Keratinocyte (primary cell): ENCODE measurements at regions not wholly inside any gene's neighbourhood (a gene's known extent, or its start where the extent isn't known, plus 50 kb on each side); places are given as distances from the start of the nearest gene placed in this dataset.
"Not testable (repeated sequence)": the region's sequence is repeated elsewhere in the genome, so short reads cannot be mapped to it uniquely, and the experiment has no call there.

ENCODE experiments used
- DNase-seq: peaks from one replicate; pipeline ENCODE4 v3.0.0-alpha.2; 2011; ENCODE audit warnings: low read depth, missing footprints, low spot score
- FAIRE-seq: peaks from 2 replicates; lab custom pipeline; 2011; peaks lifted over from hg19 to GRCh38; lab: Jason Lieb, UNC
- H2AFZ ChIP-seq: 2 replicates; pipeline ENCODE4 v1.6.0; 2012; ENCODE audit warnings: low read length, control low read depth, inconsistent platforms; ENCODE audit not compliant: control insufficient read depth
- H3K27ac ChIP-seq: 2 replicates; pipeline ENCODE4 v1.5.1; 2011; ENCODE audit warnings: low read length; ENCODE audit not compliant: control insufficient read depth, insufficient read depth
- H3K27me3 ChIP-seq: 3 replicates; pipeline ENCODE4 v1.6.0; 2011; ENCODE audit warnings: low read length; ENCODE audit not compliant: control insufficient read depth, insufficient read depth; ENCODE audit errors: extremely low read depth
- H3K36me3 ChIP-seq, 2 experiments: 2 replicates in 1 of 2; 3 replicates in 1 of 2; pipeline ENCODE4 v1.5.1; 2011; ENCODE audit warnings: low read length in 2 of 2, mild to moderate bottlenecking in 1 of 2; ENCODE audit not compliant: control insufficient read depth in 2 of 2, insufficient read depth in 2 of 2; ENCODE audit errors: extremely low read depth in 1 of 2
- H3K4me1 ChIP-seq: 3 replicates; pipeline ENCODE4 v1.5.1; 2011; ENCODE audit warnings: low read length; ENCODE audit not compliant: control insufficient read depth, insufficient read depth; ENCODE audit errors: extremely low read depth
- H3K4me2 ChIP-seq: 3 replicates; pipeline ENCODE4 v1.6.0; 2011; ENCODE audit warnings: low read depth, low read length; ENCODE audit not compliant: control insufficient read depth, insufficient read depth; ENCODE audit errors: extremely low read depth
- H3K4me3 ChIP-seq, 3 experiments: fragments of 200-600 bp in 1 of 3; sonication (generic) in 1 of 3; 2 replicates in 2 of 3; 3 replicates in 1 of 3; pipeline ENCODE4 v1.5.1; 2011 to 2016; ENCODE audit warnings: low read length in 3 of 3, mild to moderate bottlenecking in 3 of 3, control low read depth in 2 of 3, inconsistent platforms in 1 of 3, low read depth in 1 of 3, mixed read lengths in 1 of 3, mixed run types in 1 of 3, moderate library complexity in 1 of 3; ENCODE audit not compliant: control insufficient read depth in 2 of 3, insufficient read depth in 2 of 3; ENCODE audit errors: extremely low read depth in 1 of 3
- H3K79me2 ChIP-seq: 2 replicates; pipeline ENCODE4 v1.6.0; 2012; ENCODE audit warnings: low read length; ENCODE audit not compliant: control insufficient read depth, insufficient read depth
- H3K9ac ChIP-seq: 3 replicates; pipeline ENCODE4 v1.6.0; 2011; ENCODE audit warnings: low read length; ENCODE audit not compliant: control insufficient read depth, insufficient read depth; ENCODE audit errors: extremely low read depth
- H3K9me1 ChIP-seq: 3 replicates; pipeline ENCODE4 v1.6.0; 2011; ENCODE audit warnings: low read length; ENCODE audit not compliant: control insufficient read depth, insufficient read depth; ENCODE audit errors: extremely low read depth
- H3K9me3 ChIP-seq: 2 replicates; pipeline ENCODE4 v1.5.1; 2012; ENCODE audit warnings: low read depth, low read length; ENCODE audit not compliant: control insufficient read depth
- H4K20me1 ChIP-seq: 3 replicates; pipeline ENCODE4 v1.6.0; 2011; ENCODE audit warnings: low read length; ENCODE audit not compliant: control insufficient read depth, insufficient read depth; ENCODE audit errors: extremely low read depth
- EZH2 ChIP-seq: IDR thresholded peaks from one replicate; pipeline ENCODE4 v1.6.1; 2012; ENCODE audit warnings: inconsistent platforms, mild to moderate bottlenecking, low read length, moderate library complexity
- dilution Hi-C: fragments of 300-500 bp; cut with MboI; formaldehyde crosslinking; loops from one replicate; pipeline ENCODE4 v1.7.0; 2020; ENCODE audit warnings: low sequenced_read_pairs; ENCODE audit not compliant: extremely low pct_ligation_motif_present
- TF ChIP-seq, protein P1 (sequence below), 3 experiments: IDR thresholded peaks in 1 of 3; conservative IDR thresholded peaks in 1 of 3; optimal IDR thresholded peaks in 1 of 3; 2 replicates in 2 of 3; 3 replicates in 1 of 3; pipeline versions ENCODE3 to v1.5.1; 2011; ENCODE audit warnings: low read length in 3 of 3, mild to moderate bottlenecking in 3 of 3, moderate library complexity in 2 of 3, control low read depth in 1 of 3, inconsistent platforms in 1 of 3; ENCODE audit not compliant: insufficient read depth in 2 of 3; ENCODE audit errors: extremely low read depth in 1 of 3

- Histone ChIP-seq H3K4me2 (no peak overlapping the region), H3K9me1 (no peaks in the 10 kb centered on the region), H3K9me3 (no peaks in the 10 kb centered on the region), H3K9ac (no peak overlapping the region), H2AFZ (no peak overlapping the region), H3K27ac (no peak overlapping the region), H3K79me2 (no peaks in the 10 kb centered on the region), H3K4me3 (no peak overlapping the region), H4K20me1 (no peaks in the 10 kb centered on the region), H3K36me3 (no peaks in the 10 kb centered on the region), H3K27me3 (no peaks in the 10 kb centered on the region), H3K4me1 (peaks cover 3% of the 10 kb centered on the region)
- DNase-seq (no peak), FAIRE-seq (no peak)
- TF ChIP-seq, protein P1, sequence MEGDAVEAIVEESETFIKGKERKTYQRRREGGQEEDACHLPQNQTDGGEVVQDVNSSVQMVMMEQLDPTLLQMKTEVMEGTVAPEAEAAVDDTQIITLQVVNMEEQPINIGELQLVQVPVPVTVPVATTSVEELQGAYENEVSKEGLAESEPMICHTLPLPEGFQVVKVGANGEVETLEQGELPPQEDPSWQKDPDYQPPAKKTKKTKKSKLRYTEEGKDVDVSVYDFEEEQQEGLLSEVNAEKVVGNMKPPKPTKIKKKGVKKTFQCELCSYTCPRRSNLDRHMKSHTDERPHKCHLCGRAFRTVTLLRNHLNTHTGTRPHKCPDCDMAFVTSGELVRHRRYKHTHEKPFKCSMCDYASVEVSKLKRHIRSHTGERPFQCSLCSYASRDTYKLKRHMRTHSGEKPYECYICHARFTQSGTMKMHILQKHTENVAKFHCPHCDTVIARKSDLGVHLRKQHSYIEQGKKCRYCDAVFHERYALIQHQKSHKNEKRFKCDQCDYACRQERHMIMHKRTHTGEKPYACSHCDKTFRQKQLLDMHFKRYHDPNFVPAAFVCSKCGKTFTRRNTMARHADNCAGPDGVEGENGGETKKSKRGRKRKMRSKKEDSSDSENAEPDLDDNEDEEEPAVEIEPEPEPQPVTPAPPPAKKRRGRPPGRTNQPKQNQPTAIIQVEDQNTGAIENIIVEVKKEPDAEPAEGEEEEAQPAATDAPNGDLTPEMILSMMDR (optimal IDR thresholded peaks at IDR 0.05 in 1 of 3, IDR thresholded peaks at IDR 0.05 in 1 of 3, conservative IDR thresholded peaks at IDR 0.05 in 1 of 3; ENCODE audit: extremely low read depth in 1 of 3, insufficient read depth in 2 of 3, low read length in 3 of 3), result no peak
- TF ChIP-seq EZH2, result no peak
- dilution Hi-C loops, result no loop called here
Measured at GRCh38 chr4:15333692-15334633, 93.9 kb upstream of the C1QTNF7 start.

DNA sequence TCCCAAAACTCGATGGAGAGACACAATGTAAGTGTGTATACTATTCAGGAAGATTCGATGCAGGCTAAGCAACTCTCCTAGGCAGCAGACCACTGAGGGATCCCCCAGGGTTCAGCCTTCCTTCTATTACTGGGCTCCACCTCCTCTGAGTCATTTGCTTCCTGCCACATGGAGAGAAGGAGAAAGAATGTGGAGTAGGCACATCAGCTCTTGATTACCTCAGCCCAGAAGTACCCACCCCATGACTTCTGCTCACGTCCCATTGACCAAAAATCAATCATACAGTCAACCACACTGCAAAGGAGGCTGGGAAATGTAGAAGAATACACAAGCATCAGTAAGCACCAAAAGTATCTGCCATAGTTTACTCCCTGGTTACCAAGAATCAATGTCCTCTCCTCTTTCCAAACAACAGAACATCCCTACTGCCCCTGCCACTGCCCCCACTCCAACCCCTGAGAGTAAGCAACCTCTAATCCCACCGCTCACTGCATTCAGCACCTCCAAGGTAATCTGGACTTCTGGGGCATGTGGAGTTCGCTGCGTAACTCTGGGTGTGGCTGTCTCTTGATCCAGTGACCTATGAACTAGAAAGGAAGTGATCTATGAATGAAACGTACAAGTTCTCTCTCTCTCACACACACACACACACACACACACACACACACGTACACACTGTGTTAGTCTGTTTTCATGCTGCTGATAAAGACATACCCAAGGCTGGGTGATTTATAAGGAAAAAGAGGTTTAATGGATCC is 91.2 kb upstream of the C1QTNF7 start:
- H3K36me3 ChIP-seq, result no peaks in the 10 kb centered on the region
- no peak overlapping the region for H2AFZ ChIP-seq
- no peaks in the 10 kb centered on the region for H3K9me3 ChIP-seq
- peaks cover 10% of the 10 kb centered on the region for H3K27me3 ChIP-seq
- peaks cover 3% of the 10 kb centered on the region for H3K4me1 ChIP-seq
- no peak for DNase-seq
- H3K27ac ChIP-seq, result no peak overlapping the region
- dilution Hi-C loops, result no loop called here
- H3K9me1 ChIP-seq, result no peaks in the 10 kb centered on the region
- no peak overlapping the region for H3K9ac ChIP-seq
- no peaks in the 10 kb centered on the region for H3K79me2 ChIP-seq
- no peak for TF ChIP-seq EZH2
- TF ChIP-seq, protein P1 (optimal IDR thresholded peaks at IDR 0.05 in 1 of 3, IDR thresholded peaks at IDR 0.05 in 1 of 3, conservative IDR thresholded peaks at IDR 0.05 in 1 of 3; ENCODE audit: extremely low read depth in 1 of 3, insufficient read depth in 2 of 3, low read length in 3 of 3), result no peak
- no peak for FAIRE-seq
- H4K20me1 ChIP-seq, result no peaks in the 10 kb centered on the region
- H3K4me2 ChIP-seq, result no peak overlapping the region
- H3K4me3 ChIP-seq, result no peak overlapping the region

- H3K27ac ChIP-seq, H4K20me1 ChIP-seq, H3K9me3 ChIP-seq, H3K9ac ChIP-seq, H3K4me1 ChIP-seq, H3K36me3 ChIP-seq, H3K9me1 ChIP-seq, dilution Hi-C loops, DNase-seq, H2AFZ ChIP-seq, H3K4me2 ChIP-seq, FAIRE-seq, H3K79me2 ChIP-seq, H3K4me3 ChIP-seq: not testable (repeated sequence)
- peaks cover 11% of the 10 kb centered on the region for H3K27me3 ChIP-seq
Measured at GRCh38 chr4:15337168-15337657, 90.6 kb upstream of the C1QTNF7 start.
